Effector memory CD4-positive, alpha-beta T cell (primary cell): ENCODE measurements at regions not wholly inside any gene's neighbourhood (a gene's known extent, or its start where the extent isn't known, plus 50 kb on each side); places are given as distances from the start of the nearest gene placed in this dataset.

Source experiments
- DNase-seq, 3 donors: peaks; one replicate each; pipeline ENCODE4 v3.0.0-alpha.2; 2020
- H3K27ac ChIP-seq: 2 replicates; pipeline ENCODE4 v1.7.0; 2013; ENCODE audit warnings: mild to moderate bottlenecking, low read length, moderate library complexity; ENCODE audit not compliant: insufficient read depth, poor library complexity, severe bottlenecking
- H3K27me3 ChIP-seq: replicated peaks from 2 replicates; pipeline ENCODE4 v1.7.0; 2013; ENCODE audit warnings: mild to moderate bottlenecking, low read length; ENCODE audit not compliant: insufficient read depth, control insufficient read depth, poor library complexity, severe bottlenecking
- H3K36me3 ChIP-seq: 2 replicates; pipeline ENCODE4 v1.7.0; 2013; ENCODE audit warnings: mild to moderate bottlenecking, low read length, moderate library complexity; ENCODE audit not compliant: control insufficient read depth, insufficient read depth
- H3K4me1 ChIP-seq: 2 replicates; pipeline ENCODE4 v1.7.0; 2013; ENCODE audit warnings: low read length, mild to moderate bottlenecking; ENCODE audit not compliant: control insufficient read depth, insufficient read depth, poor library complexity, severe bottlenecking
- H3K4me3 ChIP-seq: 2 replicates; pipeline ENCODE4 v1.7.0; 2013; ENCODE audit warnings: low read length, low read depth, mild to moderate bottlenecking; ENCODE audit not compliant: insufficient read depth, poor library complexity, severe bottlenecking
- H3K9me3 ChIP-seq: 2 replicates; pipeline ENCODE4 v1.7.0; 2013; ENCODE audit warnings: mild to moderate bottlenecking, low read length, moderate library complexity; ENCODE audit not compliant: control insufficient read depth

DNA sequence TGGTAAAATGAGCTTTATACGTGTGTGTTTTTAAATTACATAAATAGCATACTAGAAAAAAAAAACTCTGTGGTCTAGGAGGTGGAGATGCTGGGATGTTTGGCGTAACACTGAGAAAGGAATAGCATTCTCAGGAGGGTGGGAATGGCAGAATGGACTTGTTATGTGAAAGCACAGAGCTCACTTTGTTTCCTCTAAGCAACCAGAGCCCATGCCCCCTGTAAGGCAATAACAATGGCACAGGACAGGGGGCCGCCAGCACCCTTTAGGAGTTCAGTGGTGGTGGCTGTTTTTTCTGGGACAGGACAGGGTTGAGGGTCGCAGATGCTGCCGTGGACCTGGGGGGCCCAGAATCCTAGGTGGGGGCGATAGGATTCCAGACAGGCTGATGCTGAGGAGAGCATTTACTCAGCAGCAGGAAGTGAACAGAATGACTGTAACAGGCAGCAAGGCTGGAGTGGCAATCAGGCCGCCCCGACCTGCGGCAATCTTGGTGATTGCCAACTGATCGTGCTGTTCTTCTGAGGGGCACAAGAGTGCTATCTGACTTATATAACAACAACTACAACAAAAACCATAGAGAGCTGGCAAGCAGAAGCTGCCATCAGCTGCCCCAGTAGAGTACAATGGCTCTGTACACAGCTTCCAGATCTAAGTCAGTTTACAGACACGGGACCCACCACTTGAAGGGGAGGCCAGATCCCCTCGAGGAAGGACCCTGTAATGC is 160.4 kb downstream of the UACA start:
- Histone ChIP-seq H3K4me1 (no peaks in the 10 kb centered on the region), H3K9me3 (no peaks in the 10 kb centered on the region), H3K4me3 (no peak overlapping the region), H3K27ac (no peak overlapping the region), H3K27me3 (no peaks in the 10 kb centered on the region), H3K36me3 (no peaks in the 10 kb centered on the region)
- DNase-seq, result no peak

DNA sequence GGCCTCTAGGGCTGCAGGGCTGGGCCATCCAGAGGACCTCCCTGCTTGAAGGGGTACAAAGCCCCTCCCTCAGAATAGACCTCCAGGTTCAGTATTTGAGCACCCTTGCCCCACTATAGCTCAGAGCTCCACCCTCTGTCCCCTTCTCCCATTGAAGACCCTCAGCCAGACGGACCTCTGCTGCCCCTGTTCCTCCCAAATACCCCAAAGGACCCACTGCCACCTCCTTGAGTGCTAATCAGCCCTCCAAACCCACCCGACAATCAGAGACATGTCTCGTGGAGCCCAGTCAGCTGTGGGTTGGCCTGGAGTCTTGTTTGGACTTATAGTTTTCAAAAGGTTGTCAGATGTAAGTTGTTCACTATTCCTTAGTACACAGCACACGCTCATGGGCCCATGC is 161.1 kb downstream of the UACA start:
- DNase-seq, result no peak
- no peaks in the 10 kb centered on the region for H3K27me3 ChIP-seq
- no peaks in the 10 kb centered on the region for H3K9me3 ChIP-seq
- no peaks in the 10 kb centered on the region for H3K4me1 ChIP-seq
- no peak overlapping the region for H3K27ac ChIP-seq
- no peaks in the 10 kb centered on the region for H3K36me3 ChIP-seq
- no peak overlapping the region for H3K4me3 ChIP-seq

GRCh38 chr15:70597945-70598344 is 165.4 kb downstream of the UACA start:
- DNase-seq, result no peak
- Histone ChIP-seq H3K4me1 (no peaks in the 10 kb centered on the region), H3K9me3 (no peaks in the 10 kb centered on the region), H3K27ac (no peak overlapping the region), H3K36me3 (no peaks in the 10 kb centered on the region), H3K27me3 (no peaks in the 10 kb centered on the region), H3K4me3 (no peak overlapping the region)

- H3K4me1 ChIP-seq, result no peaks in the 10 kb centered on the region
- H3K27ac ChIP-seq, result no peak overlapping the region
- H3K4me3 ChIP-seq, result no peak overlapping the region
- no peaks in the 10 kb centered on the region for H3K9me3 ChIP-seq
- H3K27me3 ChIP-seq, result no peaks in the 10 kb centered on the region
- DNase-seq, result no peak
- H3K36me3 ChIP-seq, result no peaks in the 10 kb centered on the region
Observed at GRCh38 chr15:70597056-70597603, 166.2 kb downstream of the UACA start.

GRCh38 chr15:70596354-70597055 is 166.9 kb downstream of the UACA start:
- H3K36me3 ChIP-seq, result no peaks in the 10 kb centered on the region
- no peaks in the 10 kb centered on the region for H3K9me3 ChIP-seq
- no peaks in the 10 kb centered on the region for H3K27me3 ChIP-seq
- H3K4me1 ChIP-seq, result no peaks in the 10 kb centered on the region
- DNase-seq, result no peak
- H3K27ac ChIP-seq, result no peak overlapping the region
- H3K4me3 ChIP-seq, result no peak overlapping the region

GRCh38 chr15:70593795-70594194 is 169.6 kb downstream of the UACA start:
- Histone ChIP-seq H3K4me3 (no peak overlapping the region), H3K36me3 (no peaks in the 10 kb centered on the region), H3K27ac (no peak overlapping the region), H3K27me3 (no peaks in the 10 kb centered on the region), H3K4me1 (no peaks in the 10 kb centered on the region), H3K9me3 (no peaks in the 10 kb centered on the region)
- no peak for DNase-seq

GRCh38 chr15:70589728-70590127 is 173.6 kb downstream of the UACA start:
- Histone ChIP-seq H3K27ac (no peak overlapping the region), H3K27me3 (peaks cover 6% of the 10 kb centered on the region), H3K4me3 (no peak overlapping the region), H3K9me3 (no peaks in the 10 kb centered on the region), H3K36me3 (no peaks in the 10 kb centered on the region), H3K4me1 (peaks cover 8% of the 10 kb centered on the region)
- no peak for DNase-seq

DNA sequence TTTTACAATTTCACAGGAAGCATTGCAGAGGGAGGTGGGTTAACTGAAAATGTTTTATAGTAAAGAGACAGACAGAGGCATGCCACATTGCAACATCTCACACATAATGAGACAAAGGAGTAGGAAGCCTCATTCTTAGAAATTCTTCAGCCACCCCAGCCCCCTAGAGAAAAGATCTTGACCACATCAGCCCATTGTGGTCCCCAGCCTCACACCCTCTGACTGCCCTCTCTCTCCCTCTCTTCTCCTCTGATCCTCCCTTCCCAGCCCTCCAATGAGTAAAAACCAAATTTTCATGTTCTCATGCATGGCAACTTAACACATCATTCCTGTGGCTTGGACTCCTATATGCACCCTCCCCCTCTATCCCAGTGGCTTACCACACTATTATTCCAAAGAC is 174.1 kb downstream of the UACA start:
- no peaks in the 10 kb centered on the region for H3K36me3 ChIP-seq
- no peak overlapping the region for H3K27ac ChIP-seq
- peaks cover 6% of the 10 kb centered on the region for H3K27me3 ChIP-seq
- peaks cover 8% of the 10 kb centered on the region for H3K4me1 ChIP-seq
- no peaks in the 10 kb centered on the region for H3K9me3 ChIP-seq
- no peak for DNase-seq
- no peak overlapping the region for H3K4me3 ChIP-seq

- no peaks in the 10 kb centered on the region for H3K9me3 ChIP-seq
- no peak overlapping the region for H3K27ac ChIP-seq
- DNase-seq, result no peak
- peaks cover 6% of the 10 kb centered on the region for H3K27me3 ChIP-seq
- no peaks in the 10 kb centered on the region for H3K36me3 ChIP-seq
- H3K4me1 ChIP-seq, result peaks cover 8% of the 10 kb centered on the region
- H3K4me3 ChIP-seq, result no peak overlapping the region
Observed at GRCh38 chr15:70588613-70589012, 174.7 kb downstream of the UACA start.

- H3K27me3 ChIP-seq, result peaks cover 6% of the 10 kb centered on the region
Observed at GRCh38 chr15:70587896-70588567, 175.3 kb downstream of the UACA start.

More at GRCh38 chr15:70587896-70588567, 175.3 kb downstream of the UACA start:
- H3K9me3 ChIP-seq, result no peaks in the 10 kb centered on the region
- H3K36me3 ChIP-seq, result no peaks in the 10 kb centered on the region
- no peak overlapping the region for H3K27ac ChIP-seq
- H3K4me3 ChIP-seq, result no peak overlapping the region
- peaks cover 8% of the 10 kb centered on the region for H3K4me1 ChIP-seq
- no peak for DNase-seq
